SK-N-MC (cell line): ENCODE measurements at regions not wholly inside any gene's neighbourhood (a gene's known extent, or its start where the extent isn't known, plus 50 kb on each side); places are given as distances from the start of the nearest gene placed in this dataset.

ENCODE experiments used
- DNase-seq: peaks from one replicate; pipeline ENCODE4 v3.0.0-alpha.2; 2011; ENCODE audit warnings: low read depth, low spot score
- H3K27ac ChIP-seq: fragments of 200-600 bp; sonication (generic); 2 replicates; pipeline ENCODE4 v1.5.1; 2016; ENCODE audit warnings: mixed run types
- H3K36me3 ChIP-seq: fragments of 200-600 bp; sonication (generic); 2 replicates; pipeline ENCODE4 v1.6.1; 2017; ENCODE audit warnings: antibody characterized with exemption, low read length, mixed read lengths; ENCODE audit not compliant: insufficient read depth
- H3K4me3 ChIP-seq: fragments of 200-600 bp; sonication (generic); 2 replicates; pipeline ENCODE4 v1.5.1; 2016
- H3K9ac ChIP-seq: fragments of 200-600 bp; sonication (generic); 2 replicates; pipeline ENCODE4 v1.8.0; 2017; ENCODE audit warnings: mixed run types, mixed read lengths; ENCODE audit not compliant: insufficient read length
- H3K9me3 ChIP-seq: fragments of 200-600 bp; sonication (generic); 2 replicates; pipeline ENCODE4 v1.6.1; 2017; ENCODE audit warnings: low read depth, mild to moderate bottlenecking, antibody characterized with exemption, low read length, moderate library complexity, mixed read lengths
- EZH2 ChIP-seq: fragments of 200-600 bp; sonication (generic); IDR thresholded peaks from one replicate; pipeline ENCODE4 v1.6.1; 2017; ENCODE audit warnings: antibody characterized with exemption
- FOXP2 ChIP-seq: optimal IDR thresholded peaks from 2 replicates; pipeline ENCODE3; 2011; ENCODE audit warnings: mild to moderate bottlenecking, moderate library complexity; ENCODE audit not compliant: insufficient read depth; ENCODE audit errors: extremely low read length, control extremely low read depth
- POLR2AphosphoS5 ChIP-seq: IDR thresholded peaks from 2 replicates; pipeline ENCODE4 v1.6.1; 2012; ENCODE audit warnings: mild to moderate bottlenecking, low read depth, low read length, borderline replicate concordance

- TF ChIP-seq FOXP2 (no peak), POLR2AphosphoS5 (no peak), EZH2 (no peak)
- Histone ChIP-seq H3K27ac (no peak overlapping the region), H3K4me3 (no peak overlapping the region), H3K36me3 (no peaks in the 10 kb centered on the region), H3K9ac (no peak overlapping the region), H3K9me3 (no peaks in the 10 kb centered on the region)
- no peak for DNase-seq
Observed at GRCh38 chr5:60376860-60377259, 323.1 kb downstream of the DEPDC1B start.

GRCh38 chr5:60374409-60374808, 325.6 kb downstream of the DEPDC1B start:
- Histone ChIP-seq H3K4me3 (no peak overlapping the region), H3K9me3 (no peaks in the 10 kb centered on the region), H3K9ac (no peak overlapping the region), H3K36me3 (no peaks in the 10 kb centered on the region), H3K27ac (no peak overlapping the region)
- no peak for DNase-seq
- TF ChIP-seq FOXP2 = no peak
- TF ChIP-seq POLR2AphosphoS5 = no peak
- no peak for TF ChIP-seq EZH2

GRCh38 chr5:60372786-60373185, 327.2 kb downstream of the DEPDC1B start:
- H3K9me3 ChIP-seq = no peaks in the 10 kb centered on the region
- no peak overlapping the region for H3K4me3 ChIP-seq
- no peak overlapping the region for H3K27ac ChIP-seq
- TF ChIP-seq EZH2 (no peak), POLR2AphosphoS5 (no peak), FOXP2 (no peak)
- H3K36me3 ChIP-seq = no peaks in the 10 kb centered on the region
- DNase-seq = no peak
- no peak overlapping the region for H3K9ac ChIP-seq

- H3K27ac ChIP-seq = no peak overlapping the region
- no peak overlapping the region for H3K4me3 ChIP-seq
- no peak overlapping the region for H3K9ac ChIP-seq
- no peaks in the 10 kb centered on the region for H3K36me3 ChIP-seq
- DNase-seq = no peak
- no peaks in the 10 kb centered on the region for H3K9me3 ChIP-seq
- no peak for TF ChIP-seq EZH2
- TF ChIP-seq FOXP2 = no peak
- no peak for TF ChIP-seq POLR2AphosphoS5
Observed at GRCh38 chr5:60371065-60371464, 328.9 kb downstream of the DEPDC1B start.

- no peak overlapping the region for H3K9ac ChIP-seq
- no peak overlapping the region for H3K27ac ChIP-seq
- H3K9me3 ChIP-seq = no peaks in the 10 kb centered on the region
- TF ChIP-seq EZH2 = no peak
- TF ChIP-seq POLR2AphosphoS5 = no peak
- no peak for TF ChIP-seq FOXP2
- no peaks in the 10 kb centered on the region for H3K36me3 ChIP-seq
- DNase-seq = no peak
- no peak overlapping the region for H3K4me3 ChIP-seq
Observed at GRCh38 chr5:60370508-60370907, 329.5 kb downstream of the DEPDC1B start.

GRCh38 chr5:60369391-60369790, 330.6 kb downstream of the DEPDC1B start:
- H3K9me3 ChIP-seq = no peaks in the 10 kb centered on the region
- no peaks in the 10 kb centered on the region for H3K36me3 ChIP-seq
- H3K9ac ChIP-seq = no peak overlapping the region
- no peak overlapping the region for H3K4me3 ChIP-seq
- TF ChIP-seq FOXP2 (no peak), POLR2AphosphoS5 (no peak), EZH2 (no peak)
- no peak for DNase-seq
- H3K27ac ChIP-seq = no peak overlapping the region

GRCh38 chr5:60368100-60368499, 331.9 kb downstream of the DEPDC1B start:
- Histone ChIP-seq H3K4me3 (no peak overlapping the region), H3K36me3 (no peaks in the 10 kb centered on the region), H3K27ac (no peak overlapping the region), H3K9me3 (no peaks in the 10 kb centered on the region), H3K9ac (no peak overlapping the region)
- TF ChIP-seq POLR2AphosphoS5 = no peak
- TF ChIP-seq EZH2 = no peak
- no peak for TF ChIP-seq FOXP2
- DNase-seq = no peak

- Histone ChIP-seq H3K36me3 (no peaks in the 10 kb centered on the region), H3K4me3 (no peak overlapping the region), H3K9me3 (no peaks in the 10 kb centered on the region), H3K9ac (no peak overlapping the region), H3K27ac (no peak overlapping the region)
- TF ChIP-seq FOXP2 (no peak), POLR2AphosphoS5 (no peak), EZH2 (no peak)
- no peak for DNase-seq
Observed at GRCh38 chr5:60366489-60366888, 333.5 kb downstream of the DEPDC1B start.

- Histone ChIP-seq H3K36me3 (no peaks in the 10 kb centered on the region), H3K9ac (no peak overlapping the region), H3K4me3 (no peak overlapping the region), H3K9me3 (no peaks in the 10 kb centered on the region), H3K27ac (no peak overlapping the region)
- TF ChIP-seq FOXP2 = no peak
- no peak for TF ChIP-seq EZH2
- no peak for TF ChIP-seq POLR2AphosphoS5
- DNase-seq = no peak
Observed at GRCh38 chr5:60365001-60365400, 335.0 kb downstream of the DEPDC1B start.
